NCI-H524 treated with DMSO at 0.1 percent for 48 hours (cell line): ENCODE measurements at regions not wholly inside any gene's neighbourhood (a gene's known extent, or its start where the extent isn't known, plus 50 kb on each side); places are given as distances from the start of the nearest gene placed in this dataset.

Source experiments
- DNase-seq: peaks from one replicate; lab custom pipeline; 2025; lab: John Stamatoyannopoulos, UW

DNA sequence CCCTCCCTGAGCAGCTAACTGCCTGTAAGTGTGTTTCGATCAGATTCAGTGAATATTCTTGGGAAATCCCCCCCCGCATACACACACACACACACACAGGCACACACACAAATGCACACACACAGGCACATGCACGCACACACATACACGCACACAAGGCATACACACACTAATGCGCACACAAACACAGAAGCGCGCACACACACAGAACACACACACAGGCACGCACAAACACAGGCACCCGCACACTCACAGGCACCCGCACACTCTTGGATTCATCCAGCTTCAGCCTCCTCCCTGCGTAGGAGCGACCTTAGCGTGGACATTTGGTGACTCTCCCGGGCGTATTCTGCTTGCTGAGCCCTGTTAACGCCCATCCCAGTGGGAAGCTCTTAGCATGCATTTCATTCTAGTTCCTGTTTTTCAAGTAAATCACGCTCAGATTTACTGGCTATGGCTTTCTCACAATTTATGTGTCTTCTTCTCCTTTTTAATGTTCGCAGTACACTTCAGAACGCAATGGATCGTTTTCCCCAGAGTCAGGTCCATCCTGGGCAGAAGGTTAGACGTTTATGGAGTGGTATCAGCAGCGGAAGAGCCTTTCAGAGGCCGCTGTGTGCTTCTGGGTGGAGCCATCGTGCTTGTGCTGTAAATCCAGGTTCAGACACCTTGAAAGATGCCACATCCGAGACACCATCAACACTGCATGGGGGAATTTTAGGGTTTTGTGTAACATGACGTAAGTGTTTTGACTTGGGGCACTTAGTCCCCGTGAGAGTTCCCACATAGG, 656.6 kb downstream of the GALR1 start:
- no peak for DNase-seq

DNA sequence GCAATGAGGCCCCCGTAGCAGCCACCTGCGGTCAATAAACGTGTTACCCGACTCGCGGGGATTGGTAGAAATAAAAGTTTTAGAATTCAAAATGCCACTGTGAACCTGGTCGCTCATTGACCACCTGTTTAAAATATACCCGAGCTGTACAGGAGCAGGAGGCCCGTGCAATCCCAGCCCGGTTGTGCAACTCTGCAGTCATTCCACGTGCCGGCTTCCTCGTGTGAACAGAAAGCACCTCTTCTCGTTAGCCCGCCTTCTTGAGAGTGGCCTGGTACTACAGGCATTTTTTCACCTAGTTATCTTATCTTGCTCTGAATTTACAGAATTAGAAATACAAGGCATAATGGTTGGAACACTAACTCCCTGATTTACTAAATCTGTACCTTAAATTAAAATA, 660.7 kb downstream of the GALR1 start:
- DNase-seq, result no peak

DNA sequence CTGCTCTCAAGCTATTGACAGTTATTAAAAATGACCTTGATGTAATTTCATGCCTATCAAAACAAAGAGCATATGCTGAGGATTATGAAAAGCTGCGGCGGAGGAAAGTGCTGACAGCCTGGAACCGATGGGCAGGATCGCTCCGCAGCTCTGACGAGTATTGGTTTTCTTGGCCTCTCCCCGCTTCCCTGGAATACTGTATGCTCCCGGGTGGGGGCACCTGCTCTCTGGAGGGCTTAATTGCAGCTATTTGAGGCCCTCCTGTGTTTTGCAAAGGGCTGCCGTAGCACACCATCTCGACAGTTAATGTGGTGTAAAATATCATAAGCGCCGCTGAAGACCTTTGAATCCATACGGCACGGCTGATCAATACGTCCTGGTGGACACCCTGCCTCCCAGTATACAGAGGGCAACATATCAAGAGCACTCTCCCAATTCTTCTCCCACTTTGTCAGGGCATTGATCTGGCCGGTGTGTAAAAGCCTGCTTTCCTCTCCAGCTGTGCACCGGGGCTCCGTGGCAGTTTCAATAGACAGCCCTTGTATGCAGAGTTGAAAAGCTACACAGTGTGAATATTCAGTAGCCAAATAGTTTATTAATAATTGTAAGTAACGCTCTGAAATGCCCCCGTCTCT, 662.4 kb downstream of the GALR1 start:
- DNase-seq, result peak; percentile 65

DNA sequence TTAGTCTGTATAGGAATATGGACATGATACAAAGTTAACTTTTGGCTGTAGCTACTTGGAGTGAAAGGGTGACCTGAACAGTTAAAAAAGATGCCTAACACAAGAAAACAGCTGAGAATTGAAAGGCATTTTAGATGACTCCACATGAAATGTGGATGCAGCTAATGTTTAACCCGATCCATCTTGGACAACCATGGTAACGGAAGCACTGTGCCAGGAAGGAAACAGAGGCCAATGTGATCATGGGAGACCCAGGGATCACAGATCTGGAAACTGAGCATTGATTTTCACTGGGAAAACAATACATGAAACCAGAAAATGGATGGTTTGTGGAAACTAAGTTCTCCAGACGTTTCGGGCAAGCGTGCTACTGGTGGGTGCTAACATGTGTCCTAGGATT, 669.1 kb downstream of the GALR1 start:
- DNase-seq, result no peak

DNA sequence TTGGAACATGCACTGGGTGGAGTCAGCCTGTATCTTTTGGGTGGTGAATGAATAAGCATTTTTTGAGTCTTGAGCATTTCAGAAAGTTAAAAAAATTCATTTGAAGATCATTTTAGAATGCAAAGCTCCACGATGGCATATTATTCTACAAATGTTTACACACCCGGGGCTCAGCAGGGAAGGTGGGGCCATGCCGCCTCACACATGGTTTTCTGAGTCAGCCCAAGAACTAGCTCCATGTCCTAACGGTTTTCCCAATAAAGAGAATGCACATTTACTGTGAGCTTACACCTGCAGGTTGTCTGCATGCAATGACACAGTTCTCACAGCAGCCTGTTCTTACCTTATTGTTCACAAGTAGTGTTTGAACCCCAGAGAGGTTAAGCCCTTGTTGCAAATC, 670.3 kb downstream of the GALR1 start:
- no peak for DNase-seq

DNA sequence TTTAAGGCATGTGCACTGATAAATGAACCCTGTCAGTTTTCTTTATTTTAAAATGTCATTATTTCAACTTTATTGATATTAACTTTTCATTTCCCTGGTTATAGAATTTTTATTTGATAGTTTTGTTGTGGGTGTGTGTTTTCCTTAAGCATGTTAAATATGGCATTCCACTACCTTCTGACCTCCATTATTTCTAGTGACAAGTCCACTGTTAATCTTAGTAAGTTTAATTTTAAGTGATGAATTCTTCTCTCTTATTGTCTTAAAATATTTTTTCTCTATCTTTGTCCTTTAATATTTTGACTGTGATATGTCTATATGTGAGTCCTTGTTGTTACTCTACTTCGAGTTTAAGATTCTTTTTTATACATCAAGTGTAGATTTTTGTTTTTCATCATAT, 685.7 kb downstream of the GALR1 start:
- DNase-seq, result no peak

DNA sequence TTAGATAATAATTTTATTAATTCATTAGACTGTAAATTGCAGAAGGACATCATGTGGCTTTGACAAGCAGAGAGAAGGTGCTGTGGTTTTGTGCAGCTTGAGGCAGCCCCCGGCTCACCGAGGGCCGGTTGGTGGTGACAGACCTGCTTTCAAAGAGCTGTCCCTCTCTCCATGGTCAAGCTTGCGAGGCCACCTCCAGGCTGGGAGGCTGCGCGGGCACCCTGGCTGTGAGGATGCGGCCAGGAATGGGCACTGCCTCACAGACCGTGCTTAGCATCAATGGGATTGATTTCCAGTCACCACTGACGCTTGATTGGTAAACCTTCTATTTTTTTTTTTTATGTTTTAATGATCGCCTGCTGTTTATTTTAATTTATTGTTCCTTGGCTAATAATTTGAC, 690.9 kb downstream of the GALR1 start:
- no peak for DNase-seq

DNA sequence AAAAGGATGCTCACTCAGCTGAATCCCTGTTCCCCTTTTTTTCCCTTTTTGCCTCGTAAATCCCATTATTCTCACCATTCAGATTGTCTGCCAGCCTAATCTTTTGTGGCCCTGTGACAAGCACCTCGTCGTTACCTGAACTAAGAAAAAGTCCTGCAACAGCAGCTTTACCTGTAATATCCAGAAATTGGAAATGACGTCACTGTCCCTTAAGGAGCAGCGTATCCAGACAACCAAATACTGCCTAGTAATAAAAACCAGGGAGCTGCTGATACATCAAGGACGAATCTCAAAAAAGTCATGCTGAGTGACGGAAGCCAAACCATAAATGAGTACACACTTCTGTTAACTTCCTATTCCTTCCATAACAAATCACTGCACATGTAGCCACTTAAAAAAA, 694.9 kb downstream of the GALR1 start:
- no peak for DNase-seq

DNA sequence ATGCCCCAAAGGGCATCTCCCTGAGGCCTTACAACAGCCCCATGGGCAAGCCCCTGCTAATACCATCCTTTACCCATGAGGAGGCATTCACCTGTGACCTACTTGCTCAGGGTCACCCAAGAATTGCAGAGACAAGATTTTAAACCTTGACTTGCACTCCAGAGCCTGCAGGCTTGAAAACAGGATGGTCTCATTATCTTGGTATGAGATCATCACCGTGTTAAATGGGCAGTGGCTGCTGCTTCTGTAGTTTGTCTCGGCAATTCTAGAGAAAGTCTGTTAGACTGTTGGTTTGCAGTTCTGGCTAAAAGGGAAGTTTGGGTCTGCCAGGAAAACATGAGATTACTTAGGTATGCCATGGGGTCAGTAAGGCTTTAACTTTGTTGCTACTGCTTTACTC, 698.9 kb downstream of the GALR1 start:
- no peak for DNase-seq

DNA sequence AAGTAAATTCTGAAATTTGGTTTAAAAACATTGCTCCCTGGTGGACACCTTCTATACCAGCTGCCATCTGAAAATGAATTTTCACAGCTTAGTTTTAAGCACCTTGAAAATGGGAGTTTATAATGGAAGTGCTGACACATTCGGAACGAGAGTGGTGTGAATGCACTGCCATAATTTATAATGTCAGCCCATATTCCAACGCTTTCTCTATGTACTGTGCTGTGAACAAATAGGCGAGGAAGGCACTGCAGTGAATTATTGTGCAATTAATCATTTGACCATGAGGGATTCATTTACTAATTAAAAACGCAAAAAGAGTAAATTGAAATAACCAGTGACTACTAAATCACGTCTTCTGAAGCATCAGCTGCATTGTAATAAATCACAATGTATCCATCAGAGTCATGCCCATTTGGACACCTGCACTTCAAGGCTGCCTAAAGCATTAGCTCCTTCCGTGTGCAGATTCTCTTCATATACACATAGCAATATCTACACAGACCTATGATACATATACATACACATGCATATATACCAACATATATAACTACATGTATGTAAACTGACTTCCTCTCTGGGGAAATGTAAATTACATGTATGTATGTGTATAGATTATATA, 699.8 kb downstream of the GALR1 start:
- no peak for DNase-seq

DNA sequence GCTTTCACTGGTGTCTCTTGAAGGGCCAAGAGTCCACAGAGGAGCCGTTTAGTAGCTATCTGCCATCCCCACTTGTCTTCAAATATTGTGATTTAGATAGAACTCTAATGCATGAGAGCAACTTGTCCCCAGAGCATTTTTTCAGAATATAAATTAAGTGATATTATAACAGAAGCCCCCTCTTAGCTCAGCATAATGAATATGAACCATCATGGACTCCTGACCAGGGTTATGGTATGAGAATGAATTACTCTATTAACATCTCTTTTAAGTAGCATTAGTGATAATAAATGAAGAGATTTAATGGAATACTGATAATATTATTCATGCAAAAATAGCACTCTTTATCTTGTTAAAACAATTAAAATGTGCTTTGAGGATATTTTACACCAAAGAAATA, 709.6 kb downstream of the GALR1 start:
- no peak for DNase-seq

DNA sequence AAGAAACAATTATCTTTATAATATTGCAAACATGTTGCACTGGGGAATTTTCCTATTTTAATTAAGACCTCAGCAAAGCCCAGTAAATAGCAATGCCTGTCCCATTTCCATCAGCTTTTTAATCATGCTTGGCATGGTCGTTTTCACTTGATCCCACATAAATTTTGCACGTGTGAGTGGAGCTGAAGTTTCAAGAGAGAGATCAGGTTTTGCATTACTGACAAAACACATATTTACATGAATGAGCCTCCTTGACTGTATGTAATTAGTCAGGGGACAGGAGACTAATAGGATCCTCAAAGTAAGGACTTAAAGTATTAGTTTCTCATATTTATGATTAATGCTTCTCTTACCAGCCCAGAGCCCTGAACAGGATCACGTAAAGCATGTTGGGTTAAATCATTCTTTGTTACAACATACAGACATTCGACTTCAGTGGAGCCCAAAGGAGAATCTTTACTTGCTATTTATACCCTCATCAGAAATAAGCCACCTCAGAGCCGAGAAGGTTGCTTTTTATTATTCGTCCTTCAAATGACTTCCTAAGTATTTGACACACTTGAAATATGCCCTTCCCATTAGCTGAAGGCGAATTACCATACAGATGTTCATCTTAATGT, 711.3 kb downstream of the GALR1 start:
- no peak for DNase-seq

DNA sequence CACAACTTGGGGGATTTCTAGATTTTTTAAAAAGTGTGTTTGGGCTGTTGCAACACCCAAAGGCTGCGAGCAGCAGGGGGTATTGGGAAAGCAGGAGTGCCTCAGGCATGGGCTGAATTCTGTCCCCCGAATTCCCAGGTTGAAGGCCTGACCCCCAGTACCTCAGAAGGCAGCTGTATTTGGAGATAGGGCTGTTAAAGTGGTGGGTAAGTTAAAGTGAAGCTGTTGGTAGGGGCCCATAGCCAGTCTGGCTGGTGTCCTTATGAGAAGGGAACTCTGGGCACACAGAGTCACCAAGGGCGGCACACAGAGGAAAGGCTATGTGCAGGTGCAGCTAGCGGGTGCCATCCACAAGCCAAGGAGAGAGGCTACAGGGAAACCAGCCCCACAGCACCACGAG, 717.4 kb downstream of the GALR1 start:
- no peak for DNase-seq

DNA sequence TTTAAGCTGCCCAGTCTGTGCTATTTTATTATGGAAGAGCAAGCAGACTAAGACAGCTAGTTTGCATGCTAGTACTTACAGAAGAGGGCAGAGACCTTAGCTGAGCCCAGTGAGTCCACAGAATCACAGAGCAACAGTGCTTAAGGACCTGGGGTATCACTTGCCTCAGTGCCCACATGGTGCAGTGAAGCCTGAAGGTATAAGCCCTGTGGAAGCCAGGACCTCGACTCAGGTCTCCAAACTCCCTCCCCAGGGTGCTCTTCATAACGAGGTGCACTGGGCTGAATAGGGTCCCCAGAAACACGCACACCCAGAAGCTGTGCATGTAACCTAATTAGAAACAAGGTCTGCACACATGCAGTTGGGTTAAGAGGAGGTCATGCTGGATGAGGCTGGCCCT, 718.1 kb downstream of the GALR1 start:
- DNase-seq, result no peak

DNA sequence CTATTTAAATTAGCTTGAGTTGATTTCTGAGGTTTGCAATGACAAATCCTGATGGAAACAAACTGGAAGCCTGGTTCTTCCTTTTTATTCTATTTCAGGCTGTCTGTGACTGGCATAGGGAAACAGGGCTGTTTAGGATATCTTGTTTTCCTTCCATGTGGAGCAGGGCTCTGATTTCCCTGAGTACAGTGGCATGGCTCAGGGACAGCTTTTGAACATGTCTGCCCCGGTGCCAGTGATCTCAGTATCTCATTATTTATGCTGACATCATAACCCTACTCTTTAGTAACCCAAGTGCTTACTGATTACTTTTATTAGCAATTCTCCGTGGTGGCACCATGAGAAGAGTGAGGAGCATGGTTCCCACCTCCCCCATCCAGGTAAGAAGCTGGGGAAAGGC, 720.3 kb downstream of the GALR1 start:
- no peak for DNase-seq

DNA sequence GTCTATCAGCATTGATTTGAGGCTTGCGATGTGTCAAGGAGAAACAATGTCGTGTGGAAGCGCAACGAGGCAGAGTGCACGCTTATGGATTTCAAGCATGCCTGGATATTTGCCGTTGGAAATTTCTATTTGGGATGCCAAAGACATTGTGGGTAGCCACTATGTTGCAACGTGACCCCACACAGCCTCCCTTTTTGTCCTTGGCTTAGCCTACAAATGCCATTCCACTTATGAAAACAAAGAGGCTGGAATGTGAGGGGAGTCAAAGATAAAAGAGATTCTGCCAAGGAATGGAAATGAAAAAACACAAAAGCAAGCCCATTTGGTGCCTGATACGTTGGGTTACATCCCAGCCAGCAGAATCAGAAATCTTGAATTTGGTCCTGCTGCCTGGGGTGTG, 721.2 kb downstream of the GALR1 start:
- no peak for DNase-seq

DNA sequence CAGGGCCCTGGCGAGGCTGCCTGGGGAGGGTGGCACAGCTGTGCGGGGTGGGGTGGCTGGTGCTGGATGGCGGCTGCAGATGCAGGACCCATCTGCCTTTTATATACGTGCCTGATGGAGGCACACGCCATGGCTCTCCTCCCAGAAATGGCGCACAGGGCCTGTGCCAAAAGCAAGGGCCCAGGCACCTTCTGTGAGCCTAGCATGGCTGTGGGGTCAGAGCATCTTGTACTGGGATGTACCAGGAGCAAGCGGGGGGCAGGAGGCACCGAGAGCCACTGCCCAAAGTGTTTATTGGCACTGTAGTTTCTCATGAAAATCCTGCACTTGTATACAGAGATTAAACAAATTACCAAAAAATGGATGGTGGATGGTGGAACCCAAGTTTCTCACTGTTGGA, 724.1 kb downstream of the GALR1 start:
- no peak for DNase-seq

DNA sequence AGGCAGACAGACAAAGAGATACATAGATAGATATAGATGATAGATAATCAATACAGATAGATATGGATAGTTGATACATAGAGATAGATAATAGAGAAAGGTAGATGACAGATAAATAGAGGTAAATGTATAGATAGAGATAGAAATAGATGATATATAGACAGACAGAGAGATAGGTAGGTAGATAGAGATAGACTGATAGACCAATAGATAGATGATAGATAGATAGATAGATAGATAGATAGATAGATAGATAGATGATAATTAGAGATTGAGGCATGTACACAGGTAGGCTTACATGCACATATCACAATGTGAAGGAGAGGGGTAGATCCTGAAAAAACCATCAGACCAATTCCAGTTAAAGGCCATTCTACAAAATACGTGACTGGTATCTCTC, 724.7 kb downstream of the GALR1 start:
- DNase-seq, result no peak

DNA sequence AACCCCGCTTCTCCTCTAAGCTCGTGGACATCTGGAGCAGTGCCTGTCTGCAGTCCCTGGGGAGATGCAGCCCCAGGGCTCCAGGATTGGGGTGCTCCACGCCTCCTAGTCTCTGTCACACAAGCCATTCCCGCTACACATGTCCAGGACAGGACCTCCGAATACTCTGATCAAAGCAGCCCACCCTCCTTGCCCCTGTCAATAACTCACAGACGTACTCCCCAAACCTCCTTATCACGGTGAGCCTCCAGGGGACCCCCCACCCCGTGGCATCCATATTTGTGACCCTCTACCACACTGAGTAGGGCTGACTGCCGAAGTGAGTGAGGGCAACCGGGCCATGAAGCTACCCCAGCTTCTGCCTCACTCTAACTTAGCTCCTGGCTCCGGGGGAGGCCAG, 727.7 kb downstream of the GALR1 start:
- DNase-seq, result no peak

DNA sequence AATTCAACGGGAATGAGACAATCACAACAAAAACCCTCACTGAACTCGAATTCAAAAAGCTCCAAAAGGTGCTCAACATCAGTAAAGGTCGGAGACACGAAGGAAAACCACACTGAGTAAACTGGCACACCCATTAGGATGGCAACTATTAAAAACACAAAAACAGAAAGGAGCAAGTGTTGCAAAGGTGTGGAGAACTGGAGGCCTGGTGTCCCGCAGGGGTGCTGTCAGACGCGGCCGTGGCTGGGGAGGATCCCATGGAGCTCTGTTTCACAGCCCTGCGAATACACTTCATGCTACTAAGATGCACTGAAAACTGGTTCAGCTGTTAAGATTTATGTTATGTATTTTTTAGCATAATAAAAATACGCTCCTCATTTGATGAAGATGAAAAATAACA, 730.6 kb downstream of the GALR1 start:
- no peak for DNase-seq

DNA sequence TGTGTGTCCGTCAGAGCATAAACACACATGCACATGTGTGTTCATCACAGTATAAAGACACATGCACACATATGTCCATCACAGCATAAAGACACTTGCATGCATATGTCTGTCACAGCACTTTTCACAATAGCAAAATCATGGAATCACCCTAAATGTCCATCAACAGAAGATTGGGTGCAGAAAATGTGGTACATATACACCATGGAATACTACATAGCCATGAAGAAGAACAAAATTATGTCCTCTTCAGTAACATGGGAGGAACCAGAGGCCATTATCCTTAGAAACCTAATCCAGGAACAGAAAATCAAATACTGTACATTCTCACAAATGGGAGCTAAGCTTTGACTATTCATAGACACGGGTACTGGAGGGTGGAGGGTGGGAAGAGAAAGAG, 732.2 kb downstream of the GALR1 start:
- DNase-seq, result no peak

DNA sequence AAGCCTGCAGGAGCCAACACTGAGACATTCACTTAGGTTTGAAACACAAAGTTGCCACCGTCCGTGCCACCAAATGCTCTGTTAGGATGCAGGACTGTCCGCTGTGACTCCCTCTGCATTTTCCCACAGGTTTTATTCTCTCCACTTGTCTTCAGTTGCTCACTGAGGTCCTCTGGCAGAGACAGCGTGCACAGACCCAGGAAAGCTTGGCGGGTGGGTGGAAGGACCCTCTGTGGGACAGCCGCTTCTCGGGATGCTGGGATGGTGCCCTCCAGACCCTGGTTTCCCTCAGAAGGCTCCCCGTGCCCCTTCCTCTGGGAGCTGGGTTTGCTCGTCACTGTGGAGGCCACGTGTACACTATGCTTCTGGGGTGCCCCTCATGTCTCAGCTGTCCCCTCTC, 733.6 kb downstream of the GALR1 start:
- no peak for DNase-seq

DNA sequence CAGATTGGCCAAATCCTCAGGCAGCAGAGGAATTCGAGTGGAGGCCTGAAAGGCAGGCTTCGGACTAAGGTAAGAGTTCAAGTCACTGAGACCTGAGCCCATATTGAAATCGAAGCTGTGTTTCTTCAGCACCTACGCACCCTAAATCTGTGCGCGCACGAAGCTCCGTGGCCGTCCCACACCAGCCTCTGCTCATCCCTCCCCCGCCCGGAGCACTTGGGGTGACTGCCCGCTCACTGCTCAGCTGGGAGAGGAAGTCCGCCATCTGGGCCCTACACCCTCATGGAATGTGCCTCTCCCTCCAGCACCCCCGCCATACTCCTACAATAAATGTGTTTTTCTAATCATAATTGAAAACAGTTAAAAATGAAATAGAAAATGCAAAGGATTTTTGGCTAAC, 734.5 kb downstream of the GALR1 start:
- DNase-seq, result no peak
